HEK293 (cell line): ENCODE measurements at regions not wholly inside any gene's neighbourhood (a gene's known extent, or its start where the extent isn't known, plus 50 kb on each side); places are given as distances from the start of the nearest gene placed in this dataset.

ENCODE experiments used
- CTCF ChIA-PET: fragments of 350-600 bp; formaldehyde crosslinking; extraction: SDS; loops from one replicate; lab custom pipeline; 2021; ENCODE audit warnings: antibody characterized with exemption; lab: Yijun Ruan, JAX
- POLR2A ChIA-PET: fragments of 300-600 bp; formaldehyde crosslinking; extraction: SDS; loops from one replicate; lab custom pipeline; 2020; ENCODE audit warnings: antibody characterized with exemption, inconsistent platforms; lab: Yijun Ruan, JAX
- H3K27ac ChIP-seq: fragments of 200-500 bp; sonication (Bioruptor generic); 2 replicates; pipeline ENCODE4 v1.5.1; 2014; ENCODE audit warnings: low read depth, low read length, control low read depth, inconsistent platforms; ENCODE audit errors: extremely low read depth
- H3K36me3 ChIP-seq, 2 experiments: fragments of 200-500 bp in 1 of 2; sonication (Bioruptor generic) in 1 of 2; 1 replicate in 1 of 2; 2 replicates in 1 of 2; pipeline ENCODE4 v1.5.1; 2014 to 2017; ENCODE audit warnings: inconsistent platforms in 2 of 2, low read length in 2 of 2; ENCODE audit not compliant: control insufficient read depth in 2 of 2, insufficient read depth in 1 of 2
- H3K4me1 ChIP-seq: fragments of 200-500 bp; sonication (Bioruptor generic); 2 replicates; pipeline ENCODE4 v1.5.1; 2014; ENCODE audit warnings: mild to moderate bottlenecking, low read length, inconsistent platforms; ENCODE audit not compliant: control insufficient read depth, insufficient read depth
- H3K4me3 ChIP-seq: 2 replicates; pipeline ENCODE4 v1.5.1; 2011; ENCODE audit warnings: low read depth, mild to moderate bottlenecking, control low read depth, low read length, moderate library complexity
- H3K9me3 ChIP-seq: fragments of 200-500 bp; sonication (Bioruptor generic); 2 replicates; pipeline ENCODE4 v1.5.1; 2014; ENCODE audit warnings: low read depth, low read length, inconsistent platforms; ENCODE audit not compliant: control insufficient read depth, insufficient read depth
- KLF8 ChIP-seq: fragments of 450-650 bp; formaldehyde crosslinking; IDR thresholded peaks from 2 replicates; pipeline ENCODE4 v1.5.1; 2016; ENCODE audit warnings: missing biosample characterization, missing genetic modification characterization
- MYNN ChIP-seq: fragments of 450-650 bp; formaldehyde crosslinking; IDR thresholded peaks from 2 replicates; pipeline ENCODE4 v1.5.1; 2016; ENCODE audit warnings: missing biosample characterization, missing genetic modification characterization, borderline replicate concordance
- SP3 ChIP-seq: fragments of 450-650 bp; formaldehyde crosslinking; IDR thresholded peaks from 2 replicates; pipeline ENCODE4 v1.5.1; 2016; ENCODE audit warnings: missing biosample characterization, missing genetic modification characterization
- TCF7L2 ChIP-seq: IDR thresholded peaks from 2 replicates; pipeline ENCODE4 v1.6.1; 2011; ENCODE audit warnings: low read depth, mild to moderate bottlenecking, inconsistent platforms, low read length, moderate library complexity, borderline replicate concordance
- ZBTB20 ChIP-seq: fragments of 450-650 bp; formaldehyde crosslinking; IDR thresholded peaks from 2 replicates; pipeline ENCODE4 v1.5.1; 2016; ENCODE audit warnings: missing biosample characterization, missing genetic modification characterization
- ZBTB21 ChIP-seq: fragments of 450-650 bp; formaldehyde crosslinking; IDR thresholded peaks from 2 replicates; pipeline ENCODE4 v1.5.1; 2017; ENCODE audit warnings: missing biosample characterization, missing genetic modification characterization
- ZFHX2 ChIP-seq: fragments of 450-650 bp; formaldehyde crosslinking; conservative IDR thresholded peaks from 2 replicates; pipeline ENCODE4 v1.5.1; 2016; ENCODE audit warnings: missing biosample characterization, missing genetic modification characterization
- ZFP3 ChIP-seq: fragments of 450-650 bp; formaldehyde crosslinking; IDR thresholded peaks from 2 replicates; pipeline ENCODE4 v1.5.1; 2016; ENCODE audit warnings: low read depth, missing biosample characterization, missing genetic modification characterization
- ZNF18 ChIP-seq: fragments of 450-650 bp; formaldehyde crosslinking; IDR thresholded peaks from 2 replicates; pipeline ENCODE4 v1.5.1; 2016; ENCODE audit warnings: missing biosample characterization, missing genetic modification characterization
- ZNF214 ChIP-seq: fragments of 450-650 bp; formaldehyde crosslinking; IDR thresholded peaks from 2 replicates; pipeline ENCODE4 v1.5.1; 2017; ENCODE audit warnings: missing biosample characterization, mild to moderate bottlenecking, missing genetic modification characterization, borderline replicate concordance
- ZNF248 ChIP-seq: fragments of 450-650 bp; formaldehyde crosslinking; IDR thresholded peaks from 2 replicates; pipeline ENCODE4 v1.5.1; 2017; ENCODE audit warnings: missing biosample characterization, missing genetic modification characterization
- ZNF37A ChIP-seq: fragments of 450-650 bp; IDR thresholded peaks from 2 replicates; pipeline ENCODE4 v1.5.1; 2018; ENCODE audit warnings: missing biosample characterization, missing genetic modification characterization
- ZNF391 ChIP-seq: fragments of 450-650 bp; formaldehyde crosslinking; IDR thresholded peaks from 2 replicates; pipeline ENCODE4 v1.5.1; 2016; ENCODE audit warnings: low read depth, missing biosample characterization, missing genetic modification characterization, borderline replicate concordance
- ZSCAN16 ChIP-seq: fragments of 450-650 bp; formaldehyde crosslinking; IDR thresholded peaks from 2 replicates; pipeline ENCODE4 v1.5.1; 2016; ENCODE audit warnings: missing biosample characterization, missing genetic modification characterization

- no peaks in the 10 kb centered on the region; the same call in 1 of the 2 replicates for H3K4me1 ChIP-seq
- CTCF ChIA-PET, result interaction anchor here (0.8 kb wide), 1 partner anchor 81 kb away, joined by 3 read pairs; no protein-coding TSS in a partner anchor
- no peak overlapping the region for H3K4me3 ChIP-seq
- POLR2A ChIA-PET, result no interaction called here
- no peaks in the 10 kb centered on the region for H3K9me3 ChIP-seq
- H3K36me3 ChIP-seq, result no peaks in the 10 kb centered on the region
- H3K27ac ChIP-seq, result no peak overlapping the region
- TF ChIP-seq KLF8 (no peak), ZNF18 (no peak)
- TF ChIP-seq, all 188 proteins: peak for 0
Observed at GRCh38 chr1:81496349-81496748, 304.4 kb upstream of the ADGRL2 start.

GRCh38 chr1:81493102-81493869 lies 307.4 kb upstream of the ADGRL2 start:
- CTCF ChIA-PET, result no interaction called here
- POLR2A ChIA-PET, result no interaction called here
- no peaks in the 10 kb centered on the region for H3K9me3 ChIP-seq
- TF ChIP-seq ZNF248 (tag by site-specific recombination) (no peak), ZFP3 (tag by site-specific recombination) (no peak), ZBTB20 (tag by site-specific recombination) (no peak)
- TF ChIP-seq, all 188 proteins: peak for 0
- H3K4me3 ChIP-seq, result no peak overlapping the region
- no peaks in the 10 kb centered on the region for H3K4me1 ChIP-seq
- H3K27ac ChIP-seq, result no peak overlapping the region
- no peaks in the 10 kb centered on the region for H3K36me3 ChIP-seq

- Histone ChIP-seq H3K36me3 (no peaks in the 10 kb centered on the region), H3K27ac (no peak overlapping the region), H3K9me3 (no peaks in the 10 kb centered on the region), H3K4me3 (no peak overlapping the region), H3K4me1 (no peaks in the 10 kb centered on the region)
- no peak for TF ChIP-seq ZNF391 (tag by site-specific recombination)
- POLR2A ChIA-PET, result no interaction called here
- CTCF ChIA-PET, result no interaction called here
Observed at GRCh38 chr1:81492628-81493027, 308.1 kb upstream of the ADGRL2 start.

- H3K36me3 ChIP-seq, result no peaks in the 10 kb centered on the region
- H3K4me1 ChIP-seq, result no peaks in the 10 kb centered on the region
- H3K9me3 ChIP-seq, result no peaks in the 10 kb centered on the region
- CTCF ChIA-PET, result no interaction called here
- TF ChIP-seq TCF7L2 (no peak), ZBTB21 (no peak), MYNN (no peak), SP3 (tag by site-specific recombination) (no peak), ZFHX2 (tag by site-specific recombination) (no peak), ZNF214 (tag by site-specific recombination) (no peak), ZSCAN16 (no peak), ZNF37A (tag by site-specific recombination) (no peak)
- TF ChIP-seq, all 188 proteins: peak for 0
- H3K27ac ChIP-seq, result no peak overlapping the region
- POLR2A ChIA-PET, result interaction anchor here (0.7 kb wide), 1 partner anchor 93 kb away, joined by 4 read pairs; no protein-coding TSS in a partner anchor
- H3K4me3 ChIP-seq, result no peak overlapping the region
Observed at GRCh38 chr1:81490614-81491013, 310.1 kb upstream of the ADGRL2 start.
